ENCODE measurements at regions not wholly inside any gene's neighbourhood (a gene's known extent, or its start where the extent isn't known, plus 50 kb on each side); places are given as distances from the start of the nearest gene placed in this dataset.

DNA sequence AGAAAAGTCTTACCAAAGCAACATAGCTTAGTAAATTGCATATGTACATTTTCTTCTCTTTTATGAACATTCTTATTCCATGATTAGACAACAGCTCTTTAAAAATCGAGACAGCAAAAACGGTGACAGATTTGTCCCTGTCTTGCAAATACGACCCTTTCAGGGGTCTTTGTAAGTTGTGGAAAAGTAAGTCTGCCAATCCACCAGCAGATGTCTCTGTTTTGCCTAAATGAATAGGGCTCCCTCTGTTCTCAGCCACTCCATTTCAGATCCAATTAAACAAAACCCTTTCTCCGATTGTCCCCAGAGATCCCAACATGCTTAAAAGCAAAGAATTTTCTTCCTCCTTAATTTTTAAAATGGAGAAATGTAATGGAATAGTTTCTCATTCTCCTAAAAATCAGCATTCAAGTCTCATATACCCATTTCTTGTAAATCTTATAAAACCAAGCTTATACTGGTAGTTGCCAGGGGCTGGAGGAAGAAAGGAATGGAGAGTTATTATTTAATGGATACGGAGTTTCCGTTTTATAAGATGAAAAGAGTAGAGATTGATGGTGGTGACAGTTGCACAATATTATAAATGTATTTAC is 61.0 kb upstream of the NFE2L3 start:
- H3K4me3 ChIP-seq (replicated peaks; ENCODE audit: low read depth, low read length): no peak overlapping the region
- TF ChIP-seq, protein P1, sequence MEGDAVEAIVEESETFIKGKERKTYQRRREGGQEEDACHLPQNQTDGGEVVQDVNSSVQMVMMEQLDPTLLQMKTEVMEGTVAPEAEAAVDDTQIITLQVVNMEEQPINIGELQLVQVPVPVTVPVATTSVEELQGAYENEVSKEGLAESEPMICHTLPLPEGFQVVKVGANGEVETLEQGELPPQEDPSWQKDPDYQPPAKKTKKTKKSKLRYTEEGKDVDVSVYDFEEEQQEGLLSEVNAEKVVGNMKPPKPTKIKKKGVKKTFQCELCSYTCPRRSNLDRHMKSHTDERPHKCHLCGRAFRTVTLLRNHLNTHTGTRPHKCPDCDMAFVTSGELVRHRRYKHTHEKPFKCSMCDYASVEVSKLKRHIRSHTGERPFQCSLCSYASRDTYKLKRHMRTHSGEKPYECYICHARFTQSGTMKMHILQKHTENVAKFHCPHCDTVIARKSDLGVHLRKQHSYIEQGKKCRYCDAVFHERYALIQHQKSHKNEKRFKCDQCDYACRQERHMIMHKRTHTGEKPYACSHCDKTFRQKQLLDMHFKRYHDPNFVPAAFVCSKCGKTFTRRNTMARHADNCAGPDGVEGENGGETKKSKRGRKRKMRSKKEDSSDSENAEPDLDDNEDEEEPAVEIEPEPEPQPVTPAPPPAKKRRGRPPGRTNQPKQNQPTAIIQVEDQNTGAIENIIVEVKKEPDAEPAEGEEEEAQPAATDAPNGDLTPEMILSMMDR (IDR thresholded peaks at IDR 0.05; ENCODE audit: low read depth, low read length, missing control alignments): peak; percentile 62
- DNase-seq (ENCODE audit: extremely low read depth, low read depth): no peak

DNA sequence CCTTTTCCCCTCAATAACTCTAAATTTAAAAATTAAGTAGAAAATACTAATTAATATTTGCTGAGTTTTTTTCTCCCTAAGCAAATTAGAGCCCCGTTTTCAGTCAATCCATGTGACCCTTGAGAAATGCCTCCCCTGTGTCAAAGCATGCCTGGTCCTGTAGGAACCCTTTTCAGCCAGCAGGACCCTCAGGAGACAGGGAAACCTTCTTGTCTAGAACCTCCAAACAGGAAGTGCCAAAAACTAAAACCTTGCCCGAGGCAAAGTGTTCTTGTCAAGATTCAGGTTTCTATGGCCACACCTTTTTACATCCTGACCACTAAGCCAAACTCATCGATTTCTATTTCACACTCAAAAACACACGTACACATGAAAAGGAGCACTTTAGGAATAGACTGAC is 60.1 kb upstream of the NFE2L3 start:
- DNase-seq (ENCODE audit: extremely low read depth, low read depth): no peak
- TF ChIP-seq, protein P1 (IDR thresholded peaks at IDR 0.05; ENCODE audit: low read depth, low read length, missing control alignments): no peak
- no peak overlapping the region for H3K4me3 ChIP-seq (replicated peaks; ENCODE audit: low read depth, low read length)

DNA sequence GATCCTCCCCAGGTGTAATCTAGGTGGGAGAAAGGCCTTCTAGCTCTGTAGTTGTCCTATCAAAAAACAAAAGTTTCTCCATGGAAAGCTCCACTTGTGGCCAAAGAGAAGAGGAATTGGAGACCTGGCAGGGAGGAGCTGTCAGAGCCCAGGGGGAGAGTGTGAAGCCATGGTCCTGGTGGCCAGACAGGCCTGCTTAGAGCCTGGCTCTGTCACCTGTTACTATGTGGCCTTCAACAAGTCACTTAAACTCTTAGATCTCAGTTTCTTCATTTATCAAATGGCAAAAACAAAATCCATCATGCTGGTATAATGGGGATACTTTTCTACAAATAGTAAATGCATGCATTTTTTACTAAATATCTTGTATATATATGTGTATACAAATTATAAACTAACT is 59.0 kb upstream of the NFE2L3 start:
- TF ChIP-seq, protein P1 (IDR thresholded peaks at IDR 0.05; ENCODE audit: low read depth, low read length, missing control alignments): no peak
- DNase-seq (ENCODE audit: extremely low read depth, low read depth): no peak
- no peak overlapping the region for H3K4me3 ChIP-seq (replicated peaks; ENCODE audit: low read depth, low read length)

DNA sequence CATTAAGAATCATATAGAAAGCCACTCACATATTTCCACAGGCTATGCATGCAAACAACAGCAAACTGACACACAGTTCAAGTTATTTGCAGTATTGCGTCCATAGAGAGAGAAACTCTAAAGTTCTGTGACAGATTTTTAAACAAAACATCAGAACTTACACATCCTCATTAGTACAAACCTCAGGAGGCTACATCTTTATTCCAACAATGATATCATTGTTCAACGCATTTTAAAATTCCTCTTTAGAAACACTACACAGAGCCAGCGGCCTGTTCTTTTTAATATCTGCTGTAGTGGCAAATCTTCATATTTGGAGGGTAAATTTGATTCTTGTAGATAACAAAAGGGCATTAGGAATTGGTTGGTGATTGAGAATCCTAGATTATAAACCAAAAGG is 55.9 kb upstream of the NFE2L3 start:
- TF ChIP-seq, protein P1 (IDR thresholded peaks at IDR 0.05; ENCODE audit: low read depth, low read length, missing control alignments): no peak
- no peak overlapping the region for H3K4me3 ChIP-seq (replicated peaks; ENCODE audit: low read depth, low read length)
- DNase-seq (ENCODE audit: extremely low read depth, low read depth): no peak

DNA sequence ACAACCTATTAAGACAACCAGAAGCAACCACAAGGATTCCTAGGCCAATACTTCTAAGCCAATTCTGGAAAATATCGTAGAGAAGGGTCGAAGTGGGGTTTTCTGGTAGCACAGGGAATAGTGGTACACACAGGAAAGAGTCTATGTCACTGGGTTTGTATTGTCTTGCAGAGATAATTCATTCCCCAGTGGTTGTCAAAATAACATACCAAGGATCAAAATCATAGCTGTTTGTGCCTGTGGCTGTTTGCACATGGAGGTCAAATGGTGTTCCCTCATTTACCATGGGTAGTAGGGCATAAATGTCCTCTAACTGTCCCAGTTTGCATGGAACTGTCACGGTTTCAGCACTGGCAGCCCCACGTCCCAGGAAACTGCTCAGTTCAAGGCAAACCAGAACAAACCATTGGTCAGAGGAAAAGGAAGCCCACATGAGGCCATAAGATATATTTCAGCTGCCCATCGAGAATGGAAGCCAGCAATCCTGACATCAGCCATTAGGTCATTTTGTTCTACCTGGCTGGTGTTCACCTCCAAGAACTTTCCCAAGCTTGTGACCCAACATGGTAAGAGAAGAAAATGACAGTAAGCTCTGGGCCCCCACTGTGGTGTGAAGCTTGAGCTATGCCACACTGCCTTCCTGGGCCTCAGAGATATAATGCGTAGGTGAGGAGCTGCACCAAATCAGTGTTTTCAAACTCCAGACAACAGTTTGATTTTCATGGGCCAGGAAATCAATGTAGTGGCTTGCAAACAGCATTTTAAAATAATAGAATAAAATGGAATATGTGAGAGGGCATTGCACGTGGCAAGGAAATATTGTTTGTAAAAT is 53.9 kb upstream of the NFE2L3 start:
- no peak for DNase-seq (ENCODE audit: extremely low read depth, low read depth)
- H3K4me3 ChIP-seq (replicated peaks; ENCODE audit: low read depth, low read length): no peak overlapping the region
- TF ChIP-seq, protein P1 (IDR thresholded peaks at IDR 0.05; ENCODE audit: low read depth, low read length, missing control alignments): no peak

DNA sequence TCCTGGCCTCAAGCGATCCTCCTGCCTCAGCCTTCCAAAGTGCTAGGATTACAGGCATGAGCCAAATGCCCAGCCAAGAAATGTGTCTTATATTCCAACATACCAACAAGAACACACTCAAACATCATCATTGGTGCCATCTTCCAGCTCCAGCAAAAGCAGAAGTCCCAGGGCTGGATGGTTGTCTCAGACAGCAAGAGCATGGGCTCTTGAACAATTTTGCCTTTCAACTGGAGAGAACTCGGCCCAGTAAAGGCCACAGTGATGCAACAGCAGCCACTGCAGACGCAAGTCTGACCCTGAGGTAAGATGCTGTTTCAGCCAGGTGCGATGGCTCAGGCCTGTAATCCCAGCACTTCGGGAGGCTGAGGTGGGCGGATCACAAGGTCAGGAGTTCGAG is 52.8 kb upstream of the NFE2L3 start:
- TF ChIP-seq, protein P1 (IDR thresholded peaks at IDR 0.05; ENCODE audit: low read depth, low read length, missing control alignments): no peak
- no peak overlapping the region for H3K4me3 ChIP-seq (replicated peaks; ENCODE audit: low read depth, low read length)
- DNase-seq (ENCODE audit: extremely low read depth, low read depth): no peak
